HepG2 (cell line): ENCODE measurements at regions not wholly inside any gene's neighbourhood (a gene's known extent, or its start where the extent isn't known, plus 50 kb on each side); places are given as distances from the start of the nearest gene placed in this dataset.

Source experiments
- EZH2 ChIP-seq: conservative IDR thresholded peaks from 2 replicates; pipeline ENCODE4 v1.6.1; 2012; ENCODE audit warnings: mild to moderate bottlenecking, low read depth, low read length, moderate library complexity
- HDAC1 ChIP-seq: sonication (generic); formaldehyde crosslinking; IDR thresholded peaks from 2 replicates; pipeline ENCODE4 v1.5.1; 2020; ENCODE audit warnings: mild to moderate bottlenecking, missing genetic modification reagents
- NBN ChIP-seq: fragments of 450-650 bp; conservative IDR thresholded peaks from 2 replicates; pipeline ENCODE4 v1.6.1; 2017
- NR2F6 ChIP-seq, 2 experiments: IDR thresholded peaks; 2 replicates each; pipeline ENCODE4 v1.6.1; 2016; ENCODE audit warnings: antibody characterized with exemption in 1 of 2, mild to moderate bottlenecking in 1 of 2
- SP5 ChIP-seq: IDR thresholded peaks from 2 replicates; pipeline ENCODE4 v1.6.1; 2016; ENCODE audit warnings: low read depth, borderline replicate concordance
- YEATS2 ChIP-seq: sonication (generic); formaldehyde crosslinking; IDR thresholded peaks from 2 replicates; pipeline ENCODE4 v1.4.0; 2020; ENCODE audit warnings: missing genetic modification reagents, borderline replicate concordance
- ZNF292 ChIP-seq: sonication (generic); formaldehyde crosslinking; IDR thresholded peaks from 2 replicates; pipeline ENCODE4 v1.8.1; 2022; ENCODE audit warnings: mild to moderate bottlenecking, low read depth, missing genetic modification reagents, borderline replicate concordance
- ZNF569 ChIP-seq: sonication (generic); formaldehyde crosslinking; IDR thresholded peaks from 2 replicates; pipeline ENCODE4 v1.5.0; 2020; ENCODE audit warnings: mild to moderate bottlenecking, missing genetic modification reagents, moderate library complexity, borderline replicate concordance
- ZNF878 ChIP-seq: sonication (generic); formaldehyde crosslinking; IDR thresholded peaks from 2 replicates; pipeline ENCODE4 v1.8.1; 2023; ENCODE audit warnings: mild to moderate bottlenecking, missing genetic modification reagents, moderate library complexity
- TF ChIP-seq, protein P1 (sequence below): sonication (generic); formaldehyde crosslinking; IDR thresholded peaks from 2 replicates; pipeline ENCODE4 v1.8.0; 2022; ENCODE audit warnings: missing genetic modification reagents, mild to moderate bottlenecking, borderline replicate concordance
- TF ChIP-seq, protein P2 (sequence below): sonication (generic); formaldehyde crosslinking; IDR thresholded peaks from 2 replicates; pipeline ENCODE4 v1.4.0; 2020; ENCODE audit warnings: missing genetic modification reagents, borderline replicate concordance
- TF ChIP-seq, protein P3 (sequence below): sonication (generic); formaldehyde crosslinking; IDR thresholded peaks from 2 replicates; pipeline ENCODE4 v1.4.0; 2020; ENCODE audit warnings: missing genetic modification reagents
- TF ChIP-seq, protein P4 (sequence below): sonication (generic); formaldehyde crosslinking; IDR thresholded peaks from 2 replicates; pipeline ENCODE4 v1.9.0; 2021; ENCODE audit warnings: mild to moderate bottlenecking, missing genetic modification reagents
- TF ChIP-seq, protein P5 (sequence below): sonication (generic); formaldehyde crosslinking; IDR thresholded peaks from 2 replicates; pipeline ENCODE4 v1.8.0; 2022; ENCODE audit warnings: mild to moderate bottlenecking, missing genetic modification reagents, borderline replicate concordance

DNA sequence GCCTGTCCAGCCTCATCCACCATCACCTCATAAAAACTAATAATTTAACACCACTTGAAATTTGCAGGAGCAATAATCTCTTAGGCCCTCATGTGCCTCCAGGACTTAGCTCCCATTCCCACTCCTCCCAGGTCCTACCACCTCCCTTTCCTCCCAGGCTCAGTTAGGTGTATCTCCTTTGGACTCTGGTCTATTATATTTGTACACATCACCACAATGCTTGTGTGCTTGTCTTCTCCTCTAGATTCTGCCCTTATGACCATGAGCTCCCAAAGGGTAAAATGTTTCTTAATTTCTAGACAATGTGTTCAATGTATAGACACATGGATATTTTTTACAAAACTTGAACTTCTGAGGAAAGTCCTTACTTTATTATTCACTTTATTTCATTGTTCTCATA lies 182.0 kb upstream of the ZC3H15 start (continued):
- TF ChIP-seq HDAC1 (CRISPR knock-in tag), result no peak
- TF ChIP-seq SP5 (CRISPR knock-in tag), result no peak
- TF ChIP-seq, protein P1, sequence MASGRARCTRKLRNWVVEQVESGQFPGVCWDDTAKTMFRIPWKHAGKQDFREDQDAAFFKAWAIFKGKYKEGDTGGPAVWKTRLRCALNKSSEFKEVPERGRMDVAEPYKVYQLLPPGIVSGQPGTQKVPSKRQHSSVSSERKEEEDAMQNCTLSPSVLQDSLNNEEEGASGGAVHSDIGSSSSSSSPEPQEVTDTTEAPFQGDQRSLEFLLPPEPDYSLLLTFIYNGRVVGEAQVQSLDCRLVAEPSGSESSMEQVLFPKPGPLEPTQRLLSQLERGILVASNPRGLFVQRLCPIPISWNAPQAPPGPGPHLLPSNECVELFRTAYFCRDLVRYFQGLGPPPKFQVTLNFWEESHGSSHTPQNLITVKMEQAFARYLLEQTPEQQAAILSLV (CRISPR knock-in tag), result no peak
- TF ChIP-seq, protein P2, sequence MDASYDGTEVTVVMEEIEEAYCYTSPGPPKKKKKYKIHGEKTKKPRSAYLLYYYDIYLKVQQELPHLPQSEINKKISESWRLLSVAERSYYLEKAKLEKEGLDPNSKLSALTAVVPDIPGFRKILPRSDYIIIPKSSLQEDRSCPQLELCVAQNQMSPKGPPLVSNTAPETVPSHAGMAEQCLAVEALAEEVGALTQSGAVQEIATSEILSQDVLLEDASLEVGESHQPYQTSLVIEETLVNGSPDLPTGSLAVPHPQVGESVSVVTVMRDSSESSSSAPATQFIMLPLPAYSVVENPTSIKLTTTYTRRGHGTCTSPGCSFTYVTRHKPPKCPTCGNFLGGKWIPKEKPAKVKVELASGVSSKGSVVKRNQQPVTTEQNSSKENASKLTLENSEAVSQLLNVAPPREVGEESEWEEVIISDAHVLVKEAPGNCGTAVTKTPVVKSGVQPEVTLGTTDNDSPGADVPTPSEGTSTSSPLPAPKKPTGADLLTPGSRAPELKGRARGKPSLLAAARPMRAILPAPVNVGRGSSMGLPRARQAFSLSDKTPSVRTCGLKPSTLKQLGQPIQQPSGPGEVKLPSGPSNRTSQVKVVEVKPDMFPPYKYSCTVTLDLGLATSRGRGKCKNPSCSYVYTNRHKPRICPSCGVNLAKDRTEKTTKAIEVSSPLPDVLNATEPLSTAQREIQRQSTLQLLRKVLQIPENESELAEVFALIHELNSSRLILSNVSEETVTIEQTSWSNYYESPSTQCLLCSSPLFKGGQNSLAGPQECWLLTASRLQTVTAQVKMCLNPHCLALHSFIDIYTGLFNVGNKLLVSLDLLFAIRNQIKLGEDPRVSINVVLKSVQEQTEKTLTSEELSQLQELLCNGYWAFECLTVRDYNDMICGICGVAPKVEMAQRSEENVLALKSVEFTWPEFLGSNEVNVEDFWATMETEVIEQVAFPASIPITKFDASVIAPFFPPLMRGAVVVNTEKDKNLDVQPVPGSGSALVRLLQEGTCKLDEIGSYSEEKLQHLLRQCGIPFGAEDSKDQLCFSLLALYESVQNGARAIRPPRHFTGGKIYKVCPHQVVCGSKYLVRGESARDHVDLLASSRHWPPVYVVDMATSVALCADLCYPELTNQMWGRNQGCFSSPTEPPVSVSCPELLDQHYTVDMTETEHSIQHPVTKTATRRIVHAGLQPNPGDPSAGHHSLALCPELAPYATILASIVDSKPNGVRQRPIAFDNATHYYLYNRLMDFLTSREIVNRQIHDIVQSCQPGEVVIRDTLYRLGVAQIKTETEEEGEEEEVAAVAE, result no peak
- TF ChIP-seq NR2F6 (IDR thresholded peaks at IDR 0.05), result no peak
- no peak for TF ChIP-seq NR2F6 (CRISPR knock-in tag; IDR thresholded peaks at IDR 0.05)
- no peak for TF ChIP-seq YEATS2
- TF ChIP-seq ZNF292 (CRISPR knock-in tag), result no peak
- TF ChIP-seq, protein P3, sequence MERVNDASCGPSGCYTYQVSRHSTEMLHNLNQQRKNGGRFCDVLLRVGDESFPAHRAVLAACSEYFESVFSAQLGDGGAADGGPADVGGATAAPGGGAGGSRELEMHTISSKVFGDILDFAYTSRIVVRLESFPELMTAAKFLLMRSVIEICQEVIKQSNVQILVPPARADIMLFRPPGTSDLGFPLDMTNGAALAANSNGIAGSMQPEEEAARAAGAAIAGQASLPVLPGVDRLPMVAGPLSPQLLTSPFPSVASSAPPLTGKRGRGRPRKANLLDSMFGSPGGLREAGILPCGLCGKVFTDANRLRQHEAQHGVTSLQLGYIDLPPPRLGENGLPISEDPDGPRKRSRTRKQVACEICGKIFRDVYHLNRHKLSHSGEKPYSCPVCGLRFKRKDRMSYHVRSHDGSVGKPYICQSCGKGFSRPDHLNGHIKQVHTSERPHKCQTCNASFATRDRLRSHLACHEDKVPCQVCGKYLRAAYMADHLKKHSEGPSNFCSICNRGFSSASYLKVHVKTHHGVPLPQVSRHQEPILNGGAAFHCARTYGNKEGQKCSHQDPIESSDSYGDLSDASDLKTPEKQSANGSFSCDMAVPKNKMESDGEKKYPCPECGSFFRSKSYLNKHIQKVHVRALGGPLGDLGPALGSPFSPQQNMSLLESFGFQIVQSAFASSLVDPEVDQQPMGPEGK (CRISPR knock-in tag), result no peak
- TF ChIP-seq NBN, result no peak
- no peak for TF ChIP-seq ZNF569 (CRISPR knock-in tag)
- TF ChIP-seq ZNF878 (CRISPR knock-in tag), result no peak
- TF ChIP-seq, protein P4, sequence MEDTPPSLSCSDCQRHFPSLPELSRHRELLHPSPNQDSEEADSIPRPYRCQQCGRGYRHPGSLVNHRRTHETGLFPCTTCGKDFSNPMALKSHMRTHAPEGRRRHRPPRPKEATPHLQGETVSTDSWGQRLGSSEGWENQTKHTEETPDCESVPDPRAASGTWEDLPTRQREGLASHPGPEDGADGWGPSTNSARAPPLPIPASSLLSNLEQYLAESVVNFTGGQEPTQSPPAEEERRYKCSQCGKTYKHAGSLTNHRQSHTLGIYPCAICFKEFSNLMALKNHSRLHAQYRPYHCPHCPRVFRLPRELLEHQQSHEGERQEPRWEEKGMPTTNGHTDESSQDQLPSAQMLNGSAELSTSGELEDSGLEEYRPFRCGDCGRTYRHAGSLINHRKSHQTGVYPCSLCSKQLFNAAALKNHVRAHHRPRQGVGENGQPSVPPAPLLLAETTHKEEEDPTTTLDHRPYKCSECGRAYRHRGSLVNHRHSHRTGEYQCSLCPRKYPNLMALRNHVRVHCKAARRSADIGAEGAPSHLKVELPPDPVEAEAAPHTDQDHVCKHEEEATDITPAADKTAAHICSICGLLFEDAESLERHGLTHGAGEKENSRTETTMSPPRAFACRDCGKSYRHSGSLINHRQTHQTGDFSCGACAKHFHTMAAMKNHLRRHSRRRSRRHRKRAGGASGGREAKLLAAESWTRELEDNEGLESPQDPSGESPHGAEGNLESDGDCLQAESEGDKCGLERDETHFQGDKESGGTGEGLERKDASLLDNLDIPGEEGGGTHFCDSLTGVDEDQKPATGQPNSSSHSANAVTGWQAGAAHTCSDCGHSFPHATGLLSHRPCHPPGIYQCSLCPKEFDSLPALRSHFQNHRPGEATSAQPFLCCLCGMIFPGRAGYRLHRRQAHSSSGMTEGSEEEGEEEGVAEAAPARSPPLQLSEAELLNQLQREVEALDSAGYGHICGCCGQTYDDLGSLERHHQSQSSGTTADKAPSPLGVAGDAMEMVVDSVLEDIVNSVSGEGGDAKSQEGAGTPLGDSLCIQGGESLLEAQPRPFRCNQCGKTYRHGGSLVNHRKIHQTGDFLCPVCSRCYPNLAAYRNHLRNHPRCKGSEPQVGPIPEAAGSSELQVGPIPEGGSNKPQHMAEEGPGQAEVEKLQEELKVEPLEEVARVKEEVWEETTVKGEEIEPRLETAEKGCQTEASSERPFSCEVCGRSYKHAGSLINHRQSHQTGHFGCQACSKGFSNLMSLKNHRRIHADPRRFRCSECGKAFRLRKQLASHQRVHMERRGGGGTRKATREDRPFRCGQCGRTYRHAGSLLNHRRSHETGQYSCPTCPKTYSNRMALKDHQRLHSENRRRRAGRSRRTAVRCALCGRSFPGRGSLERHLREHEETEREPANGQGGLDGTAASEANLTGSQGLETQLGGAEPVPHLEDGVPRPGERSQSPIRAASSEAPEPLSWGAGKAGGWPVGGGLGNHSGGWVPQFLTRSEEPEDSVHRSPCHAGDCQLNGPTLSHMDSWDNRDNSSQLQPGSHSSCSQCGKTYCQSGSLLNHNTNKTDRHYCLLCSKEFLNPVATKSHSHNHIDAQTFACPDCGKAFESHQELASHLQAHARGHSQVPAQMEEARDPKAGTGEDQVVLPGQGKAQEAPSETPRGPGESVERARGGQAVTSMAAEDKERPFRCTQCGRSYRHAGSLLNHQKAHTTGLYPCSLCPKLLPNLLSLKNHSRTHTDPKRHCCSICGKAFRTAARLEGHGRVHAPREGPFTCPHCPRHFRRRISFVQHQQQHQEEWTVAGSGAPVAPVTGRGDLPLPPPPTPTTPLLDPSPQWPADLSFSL, result 0 out of 2 replicates have a peak, but pooled peaks have one; percentile 18
- TF ChIP-seq, protein P5, sequence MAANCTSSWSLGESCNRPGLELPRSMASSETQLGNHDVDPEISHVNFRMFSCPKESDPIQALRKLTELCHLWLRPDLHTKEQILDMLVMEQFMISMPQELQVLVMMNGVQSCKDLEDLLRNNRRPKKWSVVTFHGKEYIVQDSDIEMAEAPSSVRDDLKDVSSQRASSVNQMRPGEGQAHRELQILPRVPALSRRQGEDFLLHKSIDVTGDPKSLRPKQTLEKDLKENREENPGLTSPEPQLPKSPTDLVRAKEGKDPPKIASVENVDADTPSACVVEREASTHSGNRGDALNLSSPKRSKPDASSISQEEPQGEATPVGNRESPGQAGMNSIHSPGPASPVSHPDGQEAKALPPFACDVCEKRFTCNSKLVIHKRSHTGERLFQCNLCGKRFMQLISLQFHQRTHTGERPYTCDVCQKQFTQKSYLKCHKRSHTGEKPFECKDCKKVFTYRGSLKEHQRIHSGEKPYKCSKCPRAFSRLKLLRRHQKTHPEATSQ, result no peak
- TF ChIP-seq EZH2, result no peak
